Fibroblast of lung (primary cell): ENCODE measurements at regions not wholly inside any gene's neighbourhood (a gene's known extent, or its start where the extent isn't known, plus 50 kb on each side); places are given as distances from the start of the nearest gene placed in this dataset.
A peak's percentile ranks its signal among the peaks of the same experiment; 100 is the strongest.

Experiments used
- DNase-seq, 2 donors: peaks; one replicate each; pipeline versions ENCODE4 v3.0.0 to v3.0.0-alpha.2; 2010; ENCODE audit warnings: low read depth in 2 of 2
- H2AFZ ChIP-seq: 2 replicates; pipeline ENCODE4 v1.5.1; 2012; ENCODE audit warnings: low read length, control low read depth, inconsistent platforms
- H3K27ac ChIP-seq: 2 replicates; pipeline ENCODE4 v1.5.1; 2011; ENCODE audit warnings: low read length, control low read depth; ENCODE audit not compliant: insufficient read depth
- H3K27me3 ChIP-seq: 2 replicates; pipeline ENCODE4 v1.5.1; 2011; ENCODE audit warnings: mild to moderate bottlenecking, low read length; ENCODE audit not compliant: control insufficient read depth, insufficient read depth
- H3K36me3 ChIP-seq: 2 replicates; pipeline ENCODE4 v1.5.1; 2011; ENCODE audit warnings: low read length; ENCODE audit not compliant: control insufficient read depth, insufficient read depth
- H3K4me1 ChIP-seq: 2 replicates; pipeline ENCODE4 v1.5.1; 2011; ENCODE audit warnings: low read length; ENCODE audit not compliant: control insufficient read depth, insufficient read depth; ENCODE audit errors: extremely low read depth
- H3K4me2 ChIP-seq: 2 replicates; pipeline ENCODE4 v1.5.1; 2011; ENCODE audit warnings: low read length, control low read depth; ENCODE audit not compliant: insufficient read depth; ENCODE audit errors: extremely low read depth
- H3K4me3 ChIP-seq, 4 experiments: fragments of 200-600 bp in 1 of 4; sonication (generic) in 1 of 4; replicated peaks in 1 of 4; 2 replicates each; pipeline ENCODE4 v1.5.1; 2011 to 2016; ENCODE audit warnings: low read length in 4 of 4, low read depth in 3 of 4, mild to moderate bottlenecking in 3 of 4, control low read depth in 2 of 4, inconsistent platforms in 1 of 4, mixed read lengths in 1 of 4; ENCODE audit not compliant: insufficient read depth in 1 of 4; ENCODE audit errors: control extremely low read depth in 1 of 4
- H3K79me2 ChIP-seq: 2 replicates; pipeline ENCODE4 v1.5.1; 2012; ENCODE audit warnings: mild to moderate bottlenecking, low read length, inconsistent platforms; ENCODE audit not compliant: control insufficient read depth, insufficient read depth
- H3K9ac ChIP-seq: 2 replicates; pipeline ENCODE4 v1.5.1; 2011; ENCODE audit warnings: mild to moderate bottlenecking, low read length, control low read depth; ENCODE audit not compliant: insufficient read depth
- H3K9me3 ChIP-seq: 2 replicates; pipeline ENCODE4 v1.5.1; 2012; ENCODE audit warnings: low read depth, low read length; ENCODE audit not compliant: control insufficient read depth, insufficient read depth
- H4K20me1 ChIP-seq: 2 replicates; pipeline ENCODE4 v1.5.1; 2011; ENCODE audit warnings: low read length; ENCODE audit not compliant: control insufficient read depth, insufficient read depth; ENCODE audit errors: extremely low read depth
- CTCF ChIP-seq, 2 donors: IDR thresholded peaks in 1 of 2; conservative IDR thresholded peaks in 1 of 2; 1 replicate in 1 of 2; 2 replicates in 1 of 2; pipeline ENCODE4 v1.5.1; 2011 to 2012; ENCODE audit warnings: low read length in 2 of 2, control low read depth in 1 of 2, inconsistent platforms in 1 of 2, low read depth in 1 of 2, mild to moderate bottlenecking in 1 of 2
- EZH2 ChIP-seq: IDR thresholded peaks from 2 replicates; pipeline ENCODE4 v1.5.1; 2012; ENCODE audit warnings: low read length, control low read depth, mild to moderate bottlenecking; ENCODE audit errors: missing control alignments

GRCh38 chr10:83459124-83459523 lies 680.2 kb upstream of the GHITM start:
- Histone ChIP-seq H3K4me3 (no peak overlapping the region), H2AFZ (no peak overlapping the region), H3K27ac (no peak overlapping the region), H3K79me2 (no peaks in the 10 kb centered on the region), H3K36me3 (no peaks in the 10 kb centered on the region), H4K20me1 (no peaks in the 10 kb centered on the region), H3K4me1 (no peaks in the 10 kb centered on the region), H3K27me3 (no peaks in the 10 kb centered on the region), H3K9me3 (no peaks in the 10 kb centered on the region), H3K9ac (no peak overlapping the region), H3K4me2 (no peak overlapping the region)
- TF ChIP-seq EZH2 (no peak), CTCF (conservative IDR thresholded peaks at IDR 0.05 in 1 of 2, IDR thresholded peaks at IDR 0.05 in 1 of 2; ENCODE audit: low read depth in 1 of 2, low read length in 2 of 2) (no peak)
- no peak for DNase-seq

- no peaks in the 10 kb centered on the region for H3K79me2 ChIP-seq
- H3K9ac ChIP-seq: no peak overlapping the region
- DNase-seq: peak in 1 of 2 donors; percentile 28
- no peaks in the 10 kb centered on the region for H3K36me3 ChIP-seq
- no peaks in the 10 kb centered on the region for H4K20me1 ChIP-seq
- no peaks in the 10 kb centered on the region for H3K4me1 ChIP-seq
- TF ChIP-seq EZH2 (no peak), CTCF (conservative IDR thresholded peaks at IDR 0.05 in 1 of 2, IDR thresholded peaks at IDR 0.05 in 1 of 2; ENCODE audit: low read depth in 1 of 2, low read length in 2 of 2) (no peak)
- H3K27ac ChIP-seq: no peak overlapping the region
- no peak overlapping the region for H3K4me2 ChIP-seq
- no peak overlapping the region for H2AFZ ChIP-seq
- H3K9me3 ChIP-seq: no peaks in the 10 kb centered on the region
- no peaks in the 10 kb centered on the region for H3K27me3 ChIP-seq
- H3K4me3 ChIP-seq: no peak overlapping the region
Observed at GRCh38 chr10:83469728-83470331, 669.5 kb upstream of the GHITM start.

- Histone ChIP-seq H2AFZ (no peak overlapping the region), H3K4me1 (no peaks in the 10 kb centered on the region), H3K27me3 (no peaks in the 10 kb centered on the region), H3K4me2 (no peak overlapping the region), H3K9me3 (no peaks in the 10 kb centered on the region), H3K4me3 (no peak overlapping the region), H3K9ac (no peak overlapping the region), H3K36me3 (no peaks in the 10 kb centered on the region), H4K20me1 (no peaks in the 10 kb centered on the region), H3K27ac (no peak overlapping the region), H3K79me2 (no peaks in the 10 kb centered on the region)
- TF ChIP-seq CTCF (conservative IDR thresholded peaks at IDR 0.05 in 1 of 2, IDR thresholded peaks at IDR 0.05 in 1 of 2; ENCODE audit: low read depth in 1 of 2, low read length in 2 of 2) (no peak), EZH2 (no peak)
- DNase-seq: peak in 1 of 2 donors; percentile 78
Observed at GRCh38 chr10:83476211-83476610, 663.1 kb upstream of the GHITM start.
